Endothelial cell of umbilical vein (primary cell): ENCODE measurements at regions not wholly inside any gene's neighbourhood (a gene's known extent, or its start where the extent isn't known, plus 50 kb on each side); places are given as distances from the start of the nearest gene placed in this dataset.

Experiments used
- BruUV-seq: library from RNA; stranded (reverse); fragments of 400-500 nt; replicated peaks from 2 replicates; lab custom pipeline; 2021; lab: Mats Ljungman, UMichigan
- CTCF ChIA-PET: fragments of 300-600, 350-600 bp; sonication (Branson Sonifier 250); formaldehyde crosslinking; loops from one replicate; lab custom pipeline; 2021; ENCODE audit warnings: antibody characterized with exemption, inconsistent platforms; lab: Charles Lee
- POLR2A ChIA-PET: fragments of 300-600, 350-600 bp; sonication (Branson Sonifier 250); formaldehyde crosslinking; loops from one replicate; lab custom pipeline; 2021; ENCODE audit warnings: antibody characterized with exemption, inconsistent platforms; lab: Charles Lee
- DNase-seq: peaks from one replicate; pipeline ENCODE4 v3.0.0-alpha.2; 2011; ENCODE audit warnings: low read depth, low spot score
- FAIRE-seq: peaks from 2 replicates; lab custom pipeline; 2011; peaks lifted over from hg19 to GRCh38; lab: Jason Lieb, UNC
- H2AFZ ChIP-seq: 2 replicates; pipeline ENCODE4 v1.6.0; 2012; ENCODE audit warnings: low read depth, low read length, control low read depth, inconsistent platforms
- H3K27ac ChIP-seq: 2 replicates; pipeline ENCODE4 v1.5.1; 2011; ENCODE audit warnings: low read depth, mild to moderate bottlenecking, control low read depth, low read length, moderate library complexity; ENCODE audit not compliant: insufficient read depth
- H3K27me3 ChIP-seq, 2 experiments: 2 replicates each; pipeline versions ENCODE4 v1.6.0 to v1.6.1; 2011; ENCODE audit warnings: low read length in 2 of 2, mixed read lengths in 1 of 2; ENCODE audit not compliant: control insufficient read depth in 2 of 2, insufficient read depth in 2 of 2
- H3K36me3 ChIP-seq, 2 experiments: 2 replicates in 1 of 2; 3 replicates in 1 of 2; pipeline ENCODE4 v1.5.1; 2011; ENCODE audit warnings: low read length in 2 of 2, mild to moderate bottlenecking in 1 of 2, moderate library complexity in 1 of 2; ENCODE audit not compliant: control insufficient read depth in 2 of 2, insufficient read depth in 2 of 2; ENCODE audit errors: extremely low read depth in 1 of 2
- H3K4me1 ChIP-seq: 3 replicates; pipeline ENCODE4 v1.5.1; 2011; ENCODE audit warnings: mild to moderate bottlenecking, low read length; ENCODE audit not compliant: control insufficient read depth, insufficient read depth; ENCODE audit errors: extremely low read depth
- H3K4me2 ChIP-seq: 2 replicates; pipeline ENCODE4 v1.6.1; 2011; ENCODE audit warnings: low read length, control low read depth, mixed read lengths; ENCODE audit not compliant: insufficient read depth
- H3K4me3 ChIP-seq, 3 experiments: fragments of 200-600 bp in 1 of 3; sonication (generic), shearing (Covaris generic) in 1 of 3; replicated peaks in 1 of 3; 2 replicates each; pipeline ENCODE4 v1.5.1; 2011 to 2016; ENCODE audit warnings: control low read depth in 3 of 3, low read length in 3 of 3, mild to moderate bottlenecking in 2 of 3, inconsistent platforms in 1 of 3, low read depth in 1 of 3, moderate library complexity in 1 of 3; ENCODE audit not compliant: insufficient read depth in 1 of 3
- H3K79me2 ChIP-seq: 2 replicates; pipeline ENCODE4 v1.6.0; 2012; ENCODE audit warnings: low read length, inconsistent platforms; ENCODE audit not compliant: control insufficient read depth, insufficient read depth
- H3K9ac ChIP-seq: replicated peaks from 2 replicates; pipeline ENCODE3; 2011; ENCODE audit warnings: low read length, control low read depth; ENCODE audit not compliant: insufficient read depth; ENCODE audit errors: extremely low read depth
- H3K9me1 ChIP-seq: replicated peaks from 3 replicates; pipeline ENCODE4 v1.6.0; 2011; ENCODE audit warnings: mild to moderate bottlenecking, low read length; ENCODE audit not compliant: control insufficient read depth, insufficient read depth; ENCODE audit errors: extremely low read depth
- H3K9me3 ChIP-seq: replicated peaks from 2 replicates; pipeline ENCODE4 v1.5.1; 2012; ENCODE audit warnings: low read length, inconsistent platforms; ENCODE audit not compliant: control insufficient read depth, insufficient read depth
- H4K20me1 ChIP-seq: replicated peaks from 2 replicates; pipeline ENCODE3; 2011; ENCODE audit warnings: mild to moderate bottlenecking, low read length; ENCODE audit not compliant: control insufficient read depth, insufficient read depth; ENCODE audit errors: extremely low read depth
- CTCF ChIP-seq, 2 donors: IDR thresholded peaks; 1 replicate in 1 of 2; 2 replicates in 1 of 2; pipeline ENCODE4 v1.5.1; 2011; ENCODE audit warnings: low read length in 2 of 2, mild to moderate bottlenecking in 2 of 2, moderate library complexity in 2 of 2, control low read depth in 1 of 2, inconsistent platforms in 1 of 2, low read depth in 1 of 2; ENCODE audit not compliant: insufficient read depth in 1 of 2; ENCODE audit errors: extremely low read depth in 1 of 2
- EZH2 ChIP-seq: IDR thresholded peaks from 2 replicates; pipeline ENCODE4 v1.6.1; 2012; ENCODE audit warnings: borderline replicate concordance, low read depth, mild to moderate bottlenecking, moderate library complexity, low read length, inconsistent platforms; ENCODE audit not compliant: severe bottlenecking
- FOS ChIP-seq: IDR thresholded peaks from 2 replicates; pipeline ENCODE4 v1.6.1; 2011; ENCODE audit warnings: mild to moderate bottlenecking, low read length, moderate library complexity, borderline replicate concordance; ENCODE audit not compliant: insufficient read depth
- JUN ChIP-seq: IDR thresholded peaks from 2 replicates; pipeline ENCODE4 v1.6.1; 2011; ENCODE audit warnings: borderline replicate concordance, low read depth; ENCODE audit not compliant: insufficient read length, insufficient read depth
- MAX ChIP-seq: IDR thresholded peaks from 2 replicates; pipeline ENCODE4 v1.6.1; 2011; ENCODE audit not compliant: insufficient read depth, insufficient read length
- MYC ChIP-seq: IDR thresholded peaks from one replicate; pipeline ENCODE4 v1.6.1; 2011; ENCODE audit warnings: mild to moderate bottlenecking, low read depth, low read length
- POLR2A ChIP-seq: IDR thresholded peaks from 2 replicates; pipeline ENCODE4 v1.6.1; 2012; ENCODE audit warnings: low read depth, mild to moderate bottlenecking, control low read depth, low read length
- POLR2AphosphoS5 ChIP-seq: IDR thresholded peaks from 2 replicates; pipeline ENCODE4 v1.6.1; 2012; ENCODE audit warnings: low read depth, mild to moderate bottlenecking, control low read depth, low read length, moderate library complexity; ENCODE audit not compliant: insufficient read depth
- dilution Hi-C: fragments of 300-500 bp; cut with MboI; formaldehyde crosslinking; loops from one replicate; pipeline ENCODE4 v1.15.0; 2019; ENCODE audit warnings: low sequenced_read_pairs; ENCODE audit not compliant: extremely low pct_ligation_motif_present
- intact Hi-C: fragments of 100-400 bp; cut with micrococcal nuclease; formaldehyde crosslinking; loops from one replicate; pipeline ENCODE4 v1.10.0; 2022

GRCh38 chr7:7103343-7104313, 78.7 kb upstream of the C1GALT1 start:
- BruUV-seq: no TSS peak
- peak overlapping the region; percentile 45 for H3K4me2 ChIP-seq
- CTCF ChIA-PET: interaction anchor here (0.6 to 3.1 kb wide), 45 partner anchors 10 to 1192 kb away, joined by 3 to 42 read pairs (median 4); partner anchors contain the start of gene C1GALT1

More at GRCh38 chr7:7103343-7104313, 78.7 kb upstream of the C1GALT1 start:
- Histone ChIP-seq H3K27me3 (no peaks in the 10 kb centered on the region), H4K20me1 (no peaks in the 10 kb centered on the region), H2AFZ (peak overlapping the region; percentile 86), H3K9me3 (no peaks in the 10 kb centered on the region), H3K9ac (no peak overlapping the region), H3K27ac (no peak overlapping the region), H3K9me1 (no peaks in the 10 kb centered on the region), H3K36me3 (no peaks in the 10 kb centered on the region), H3K4me3 (peak overlapping the region in 1 of 3 experiments; percentile 8), H3K79me2 (no peaks in the 10 kb centered on the region), H3K4me1 (peaks cover 15% of the 10 kb centered on the region)
- no peak for TF ChIP-seq POLR2AphosphoS5
- no peak for TF ChIP-seq MAX
- TF ChIP-seq FOS: no peak
- no peak for TF ChIP-seq JUN
- no peak for TF ChIP-seq MYC
- TF ChIP-seq POLR2A: no peak
- peak; percentile 45 to 49 for TF ChIP-seq CTCF (IDR thresholded peaks at IDR 0.05; ENCODE audit: extremely low read depth in 1 of 2, insufficient read depth in 1 of 2, low read depth in 1 of 2, low read length in 2 of 2)
- no peak for TF ChIP-seq EZH2
- FAIRE-seq: peak; percentile 67
- DNase-seq: peak; percentile 70
- dilution Hi-C loops (no loop called here), intact Hi-C loops (loop anchor here (1.0 to 5.0 kb wide), 5 partner anchors 244 to 1194 kb away; no protein-coding TSS in a partner anchor)
- POLR2A ChIA-PET: no interaction called here
